Activated naive CD8-positive, alpha-beta T cell treated with anti-CD3 and anti-CD28 coated beads, Interleukin-2, amount 50 U/mL, for 24 hours (primary cell): ENCODE measurements at regions not wholly inside any gene's neighbourhood (a gene's known extent, or its start where the extent isn't known, plus 50 kb on each side); places are given as distances from the start of the nearest gene placed in this dataset.

Experiments
- ATAC-seq: fragments of 150-1000 bp; cut with Tn5 transposase; one replicate; pipeline ENCODE4 v1.10.0; 2021
- DNase-seq: peaks from one replicate; pipeline ENCODE4 v3.0.0; 2021
- H3K27ac Mint-ChIP-seq: one replicate; pipeline ENCODE4 v1.8.0; 2021; ENCODE audit warnings: mild to moderate bottlenecking, mixed read lengths
- H3K27me3 Mint-ChIP-seq: one replicate; pipeline ENCODE4 v1.8.0; 2021; ENCODE audit warnings: mixed read lengths
- H3K36me3 Mint-ChIP-seq: one replicate; pipeline ENCODE4 v1.8.0; 2021; ENCODE audit warnings: low read depth, mixed read lengths
- H3K4me1 Mint-ChIP-seq: one replicate; pipeline ENCODE4 v1.8.0; 2021; ENCODE audit warnings: mixed read lengths
- H3K4me3 Mint-ChIP-seq: one replicate; pipeline ENCODE4 v1.8.0; 2021; ENCODE audit warnings: mild to moderate bottlenecking, moderate library complexity, mixed read lengths
- H3K9me3 Mint-ChIP-seq: one replicate; pipeline ENCODE4 v1.8.0; 2021; ENCODE audit warnings: mixed read lengths

DNA sequence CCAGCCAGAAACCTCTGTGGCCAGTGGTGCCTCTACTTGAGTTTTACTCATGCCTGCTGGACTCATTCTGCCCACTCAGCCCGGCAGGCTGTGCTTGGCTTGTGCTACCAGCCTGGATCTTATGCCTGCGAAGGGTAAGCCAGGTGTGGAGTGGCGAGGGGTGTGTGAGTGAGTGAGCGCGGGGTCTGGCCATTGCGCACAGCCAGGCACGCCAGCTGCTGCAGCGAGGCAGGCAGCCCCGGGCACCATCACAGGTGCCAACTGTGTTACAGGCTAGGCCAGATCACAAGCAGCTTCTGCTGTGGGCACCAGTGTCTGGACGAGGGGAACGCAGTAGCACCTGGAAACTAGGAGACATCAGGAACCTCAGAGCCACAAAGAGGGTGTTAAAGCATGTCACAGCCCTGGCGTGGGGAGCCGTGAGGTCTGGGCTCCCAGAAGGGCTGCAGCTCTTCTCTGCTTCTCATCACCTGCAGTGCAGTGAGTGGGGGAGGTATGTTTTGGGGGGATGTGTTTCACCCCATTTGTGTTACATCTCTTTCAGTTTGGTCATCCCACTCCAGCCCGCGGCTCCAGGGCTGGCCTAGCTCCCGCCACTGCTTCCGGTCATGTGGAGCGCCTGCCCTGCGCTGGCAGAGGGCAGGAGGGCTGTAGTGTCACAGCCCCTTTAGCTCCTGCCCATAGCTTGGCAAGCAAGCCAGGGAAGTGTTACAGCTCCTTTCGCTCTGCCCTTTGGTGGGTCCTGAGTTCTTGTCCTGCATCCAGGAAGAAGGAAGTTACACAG, 379.7 kb upstream of the IMPG1 start:
- peaks cover 15% of the 10 kb centered on the region for H3K9me3 Mint-ChIP-seq
- no peaks in the 10 kb centered on the region for H3K36me3 Mint-ChIP-seq
- no peaks in the 10 kb centered on the region for H3K27me3 Mint-ChIP-seq
- no peak overlapping the region for H3K27ac Mint-ChIP-seq
- DNase-seq (no peak), ATAC-seq (no peak)
- H3K4me1 Mint-ChIP-seq, result no peaks in the 10 kb centered on the region
- H3K4me3 Mint-ChIP-seq, result no peak overlapping the region

DNA sequence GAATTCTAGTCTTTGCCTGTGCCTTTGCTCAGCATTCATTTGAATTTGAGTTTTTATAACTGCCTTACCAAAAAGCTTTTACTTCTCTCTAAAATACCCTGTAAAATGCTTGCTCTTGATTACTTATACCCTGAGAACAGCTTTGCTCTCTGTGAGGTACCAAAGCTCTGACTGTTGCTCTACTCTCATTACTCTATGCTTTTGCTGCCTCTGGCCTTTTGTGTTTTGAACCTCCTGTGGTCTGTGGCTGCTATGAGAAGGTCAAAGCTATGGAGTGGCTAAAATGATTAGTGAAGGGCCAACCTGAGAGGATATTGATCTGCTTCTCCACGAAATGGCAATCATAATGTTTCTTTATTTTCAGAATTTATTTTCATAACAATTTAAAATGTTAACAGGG, 375.6 kb upstream of the IMPG1 start:
- Mint-ChIP-seq H3K36me3 (no peaks in the 10 kb centered on the region), H3K4me1 (no peaks in the 10 kb centered on the region), H3K9me3 (peaks cover 15% of the 10 kb centered on the region), H3K27me3 (no peaks in the 10 kb centered on the region), H3K27ac (no peak overlapping the region), H3K4me3 (no peak overlapping the region)
- ATAC-seq, result no peak
- no peak for DNase-seq

DNA sequence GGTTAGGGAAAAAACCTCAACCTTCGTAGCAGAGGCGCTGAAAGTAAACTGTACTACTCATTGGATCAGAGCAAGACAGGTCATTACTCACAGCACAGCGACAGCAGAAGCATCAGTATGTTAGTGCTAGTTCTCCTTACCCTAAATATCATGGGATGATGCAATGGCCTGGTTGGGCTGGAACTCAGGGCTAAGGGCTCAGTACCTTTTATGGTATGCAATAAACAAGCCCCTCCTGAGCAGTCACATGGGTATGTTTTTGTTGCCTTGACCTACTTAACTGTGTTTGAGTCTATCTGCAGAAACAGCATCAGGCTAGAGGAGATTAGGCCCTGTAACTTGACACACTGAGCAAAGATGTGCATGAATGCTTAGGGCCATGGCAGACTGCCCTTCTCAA, 369.4 kb upstream of the IMPG1 start:
- no peak overlapping the region for H3K4me3 Mint-ChIP-seq
- DNase-seq (no peak), ATAC-seq (no peak)
- H3K36me3 Mint-ChIP-seq, result no peaks in the 10 kb centered on the region
- H3K4me1 Mint-ChIP-seq, result no peaks in the 10 kb centered on the region
- no peak overlapping the region for H3K27ac Mint-ChIP-seq
- H3K9me3 Mint-ChIP-seq, result no peaks in the 10 kb centered on the region
- H3K27me3 Mint-ChIP-seq, result no peaks in the 10 kb centered on the region

DNA sequence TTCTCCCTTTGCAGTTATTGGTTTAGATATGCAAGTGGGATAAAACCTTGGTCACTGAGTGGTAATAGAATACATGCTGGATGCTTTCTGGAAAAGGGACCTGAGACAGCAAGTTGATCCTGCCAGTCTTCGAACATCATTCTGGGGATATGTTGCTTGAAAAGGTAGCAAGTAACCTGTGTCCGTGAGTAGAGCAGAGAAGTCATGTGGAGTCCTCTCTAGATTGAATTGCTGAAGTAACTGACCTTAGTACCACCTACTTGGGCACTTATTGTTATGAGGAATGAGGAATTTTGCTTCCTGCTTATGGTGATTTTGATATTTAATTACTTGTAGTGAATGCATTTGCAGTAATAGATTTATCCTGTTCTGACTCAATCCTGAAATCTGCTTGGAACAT, 367.3 kb upstream of the IMPG1 start:
- no peaks in the 10 kb centered on the region for H3K9me3 Mint-ChIP-seq
- no peaks in the 10 kb centered on the region for H3K4me1 Mint-ChIP-seq
- no peaks in the 10 kb centered on the region for H3K27me3 Mint-ChIP-seq
- H3K36me3 Mint-ChIP-seq, result no peaks in the 10 kb centered on the region
- no peak for DNase-seq
- ATAC-seq, result no peak
- no peak overlapping the region for H3K27ac Mint-ChIP-seq
- no peak overlapping the region for H3K4me3 Mint-ChIP-seq

DNA sequence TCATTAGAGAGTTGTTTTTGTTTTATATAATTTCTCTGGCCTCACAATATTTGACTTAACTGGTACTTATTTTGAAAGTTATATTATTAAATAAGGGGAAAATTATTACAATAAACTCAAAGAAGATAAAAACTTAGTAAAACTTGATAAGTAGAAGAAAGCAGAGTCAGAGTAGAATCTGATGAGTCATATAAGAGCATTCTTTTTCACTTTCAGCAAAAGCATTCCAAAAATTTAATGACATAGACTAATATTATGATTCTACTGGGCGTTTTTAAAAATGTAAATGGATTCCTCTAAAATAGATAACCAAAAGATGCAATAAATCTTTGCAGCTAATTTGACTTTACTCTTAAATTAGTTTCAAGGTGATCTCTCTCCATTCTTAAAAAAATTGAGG, 366.3 kb upstream of the IMPG1 start:
- ATAC-seq (no peak), DNase-seq (no peak)
- no peaks in the 10 kb centered on the region for H3K27me3 Mint-ChIP-seq
- no peaks in the 10 kb centered on the region for H3K4me1 Mint-ChIP-seq
- no peak overlapping the region for H3K27ac Mint-ChIP-seq
- no peaks in the 10 kb centered on the region for H3K36me3 Mint-ChIP-seq
- H3K9me3 Mint-ChIP-seq, result no peaks in the 10 kb centered on the region
- no peak overlapping the region for H3K4me3 Mint-ChIP-seq

DNA sequence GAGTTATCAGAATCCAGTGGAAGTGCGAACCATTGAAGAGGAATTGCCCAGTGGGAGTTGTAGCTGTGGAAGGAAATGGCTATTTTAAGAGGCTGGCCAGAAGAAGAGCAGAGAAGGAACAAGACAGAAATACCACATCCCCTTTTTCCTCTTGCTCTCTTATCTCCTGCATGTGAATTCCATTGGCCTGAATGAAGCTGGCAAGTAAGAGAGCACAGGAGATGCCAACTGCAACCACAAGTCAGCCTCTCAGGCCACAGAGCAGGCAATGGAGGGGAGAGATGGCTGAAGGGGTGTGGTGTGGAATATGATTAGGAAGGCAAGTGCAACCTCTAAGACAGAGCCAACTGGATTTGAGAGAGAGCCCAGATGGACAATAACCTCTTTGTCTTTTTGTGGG, 362.7 kb upstream of the IMPG1 start:
- no peak overlapping the region for H3K4me3 Mint-ChIP-seq
- H3K27me3 Mint-ChIP-seq, result no peaks in the 10 kb centered on the region
- no peaks in the 10 kb centered on the region for H3K36me3 Mint-ChIP-seq
- ATAC-seq, result no peak
- no peak for DNase-seq
- H3K4me1 Mint-ChIP-seq, result no peaks in the 10 kb centered on the region
- no peak overlapping the region for H3K27ac Mint-ChIP-seq
- no peaks in the 10 kb centered on the region for H3K9me3 Mint-ChIP-seq

- H3K36me3 Mint-ChIP-seq, result no peaks in the 10 kb centered on the region
- H3K9me3 Mint-ChIP-seq, result peaks cover 3% of the 10 kb centered on the region
- no peak for DNase-seq
- H3K27ac Mint-ChIP-seq, result no peak overlapping the region
- H3K4me1 Mint-ChIP-seq, result no peaks in the 10 kb centered on the region
- no peak overlapping the region for H3K4me3 Mint-ChIP-seq
- no peaks in the 10 kb centered on the region for H3K27me3 Mint-ChIP-seq
- no peak for ATAC-seq
These were observed 350.2 kb upstream of the IMPG1 start for GRCh38 chr6:76422511-76423213.

DNA sequence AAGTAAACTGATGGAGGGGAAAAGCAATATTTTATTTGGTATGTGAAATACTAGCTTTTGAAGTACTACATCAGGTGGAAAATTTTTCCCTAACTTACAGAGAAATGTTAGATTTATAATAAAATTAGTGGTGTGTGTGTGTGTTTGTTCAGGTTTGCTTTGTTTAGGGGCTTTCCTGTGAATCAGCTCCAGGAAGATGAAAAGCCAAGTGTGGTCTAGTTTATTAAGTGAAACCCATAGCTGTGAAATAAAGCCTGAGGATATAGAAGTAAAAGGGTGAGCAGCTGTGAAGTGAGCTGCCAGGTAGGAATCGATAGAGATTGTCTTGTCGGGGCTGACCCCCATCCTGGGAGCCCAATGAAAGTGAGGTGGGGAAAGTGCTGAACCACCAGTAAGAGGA, 347.6 kb upstream of the IMPG1 start:
- H3K27me3 Mint-ChIP-seq, result no peaks in the 10 kb centered on the region
- no peaks in the 10 kb centered on the region for H3K4me1 Mint-ChIP-seq
- H3K4me3 Mint-ChIP-seq, result no peak overlapping the region
- DNase-seq (no peak), ATAC-seq (no peak)
- H3K9me3 Mint-ChIP-seq, result peaks cover 3% of the 10 kb centered on the region
- no peaks in the 10 kb centered on the region for H3K36me3 Mint-ChIP-seq
- no peak overlapping the region for H3K27ac Mint-ChIP-seq

GRCh38 chr6:76418560-76419223, 346.2 kb upstream of the IMPG1 start:
- ATAC-seq (no peak), DNase-seq (no peak)
- no peaks in the 10 kb centered on the region for H3K27me3 Mint-ChIP-seq
- H3K4me1 Mint-ChIP-seq, result no peaks in the 10 kb centered on the region
- H3K36me3 Mint-ChIP-seq, result no peaks in the 10 kb centered on the region
- H3K4me3 Mint-ChIP-seq, result no peak overlapping the region
- H3K9me3 Mint-ChIP-seq, result no peaks in the 10 kb centered on the region
- no peak overlapping the region for H3K27ac Mint-ChIP-seq

GRCh38 chr6:76416821-76417605, 344.6 kb upstream of the IMPG1 start:
- no peak for DNase-seq
- Mint-ChIP-seq H3K4me3 (no peak overlapping the region), H3K36me3 (no peaks in the 10 kb centered on the region), H3K27ac (no peak overlapping the region), H3K27me3 (no peaks in the 10 kb centered on the region), H3K9me3 (no peaks in the 10 kb centered on the region), H3K4me1 (no peaks in the 10 kb centered on the region)
- no peak for ATAC-seq

DNA sequence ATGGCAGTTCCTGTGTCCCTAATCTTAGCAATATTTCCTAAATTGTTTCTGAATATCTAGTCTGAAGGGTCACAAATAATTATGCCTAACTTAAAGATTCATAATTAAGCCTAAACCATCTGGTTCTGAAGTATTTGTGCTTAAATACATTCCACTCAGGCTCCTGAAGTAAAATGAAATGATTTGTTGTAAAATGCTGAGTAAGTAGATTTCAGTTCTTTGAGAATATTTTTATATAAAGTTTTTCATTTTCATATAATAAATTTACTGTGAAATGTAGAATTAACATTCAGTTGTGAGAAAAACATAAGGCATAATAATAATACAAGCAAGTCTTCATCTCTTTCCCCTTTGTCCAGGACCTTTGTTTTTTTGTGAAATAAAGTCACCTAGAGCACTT, 330.6 kb upstream of the IMPG1 start:
- no peaks in the 10 kb centered on the region for H3K9me3 Mint-ChIP-seq
- H3K27ac Mint-ChIP-seq, result no peak overlapping the region
- no peak overlapping the region for H3K4me3 Mint-ChIP-seq
- ATAC-seq (no peak), DNase-seq (no peak)
- no peaks in the 10 kb centered on the region for H3K36me3 Mint-ChIP-seq
- H3K4me1 Mint-ChIP-seq, result no peaks in the 10 kb centered on the region
- H3K27me3 Mint-ChIP-seq, result no peaks in the 10 kb centered on the region

- Mint-ChIP-seq H3K4me3 (no peak overlapping the region), H3K27ac (no peak overlapping the region), H3K9me3 (peaks cover 14% of the 10 kb centered on the region), H3K4me1 (no peaks in the 10 kb centered on the region), H3K27me3 (no peaks in the 10 kb centered on the region), H3K36me3 (no peaks in the 10 kb centered on the region)
- DNase-seq, result no peak
- ATAC-seq, result no peak
These were observed 325.5 kb upstream of the IMPG1 start for GRCh38 chr6:76397966-76398365.

DNA sequence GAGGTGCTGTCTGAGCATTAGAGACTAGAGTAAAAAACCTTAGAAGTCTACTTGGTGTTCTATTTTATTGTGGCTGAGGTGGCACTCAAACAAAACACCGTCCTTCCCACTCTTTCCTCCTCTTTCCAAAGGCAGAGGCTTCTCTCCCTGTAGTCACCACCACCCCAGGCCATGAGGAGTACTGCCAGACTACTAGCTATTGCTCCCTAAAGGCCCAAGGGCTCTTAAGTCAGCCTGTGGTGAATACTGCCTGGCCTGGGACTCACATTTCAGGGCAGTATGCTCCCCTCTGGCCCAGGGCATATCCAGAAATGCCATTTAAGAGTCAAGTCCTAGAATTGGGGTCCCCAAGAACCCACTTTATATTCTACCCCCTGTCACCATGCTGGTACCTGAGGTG, 309.7 kb upstream of the IMPG1 start:
- Mint-ChIP-seq H3K4me1 (no peaks in the 10 kb centered on the region), H3K27me3 (no peaks in the 10 kb centered on the region), H3K27ac (no peak overlapping the region), H3K4me3 (no peak overlapping the region), H3K9me3 (peaks cover 38% of the 10 kb centered on the region), H3K36me3 (no peaks in the 10 kb centered on the region)
- no peak for DNase-seq
- ATAC-seq, result no peak

DNA sequence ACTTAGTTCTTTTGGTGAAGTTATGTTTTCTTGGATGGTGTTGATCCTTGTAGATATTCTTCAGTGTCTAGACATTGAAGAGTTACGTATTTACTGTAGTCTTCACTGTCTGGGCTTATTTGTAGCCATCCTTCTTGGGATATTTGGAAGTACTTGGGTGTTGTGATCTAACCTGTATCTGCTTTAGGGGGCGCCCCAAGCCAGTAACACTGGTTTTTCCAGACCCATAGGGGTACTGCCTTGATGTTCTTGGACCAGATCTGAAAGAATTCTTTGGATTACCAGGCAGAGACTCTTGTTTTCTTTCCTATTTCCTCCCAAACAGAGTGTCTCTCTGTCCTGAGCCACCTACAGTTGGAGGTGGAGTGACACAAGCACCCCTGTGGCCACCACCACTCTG, 309.1 kb upstream of the IMPG1 start:
- H3K4me1 Mint-ChIP-seq, result no peaks in the 10 kb centered on the region
- H3K27me3 Mint-ChIP-seq, result no peaks in the 10 kb centered on the region
- no peak overlapping the region for H3K27ac Mint-ChIP-seq
- no peak for DNase-seq
- no peak overlapping the region for H3K4me3 Mint-ChIP-seq
- H3K9me3 Mint-ChIP-seq, result peaks cover 40% of the 10 kb centered on the region
- no peak for ATAC-seq
- no peaks in the 10 kb centered on the region for H3K36me3 Mint-ChIP-seq
